ENCODE measurements at regions not wholly inside any gene's neighbourhood (a gene's known extent, or its start where the extent isn't known, plus 50 kb on each side); places are given as distances from the start of the nearest gene placed in this dataset.

- TF ChIP-seq CTCF (IDR thresholded peaks at IDR 0.05) (no peak), POLR2A (IDR thresholded peaks at IDR 0.05) (no peak)
- Histone ChIP-seq H3K9me3 (no peaks in the 10 kb centered on the region), H3K27me3 (no peaks in the 10 kb centered on the region), H3K4me3 (no peak overlapping the region), H3K36me3 (no peaks in the 10 kb centered on the region), H3K4me1 (no peaks in the 10 kb centered on the region), H3K27ac (no peak overlapping the region)
- intact Hi-C loops (cut with DNase I; ENCODE audit: low total_unique reads), result no loop called here
- no peak for DNase-seq
These were observed 58.3 kb upstream of the PNPT1 start for GRCh38 chr2:55751966-55752365.

- Histone ChIP-seq H3K36me3 (no peaks in the 10 kb centered on the region), H3K27me3 (no peaks in the 10 kb centered on the region), H3K9me3 (no peaks in the 10 kb centered on the region), H3K4me3 (no peak overlapping the region), H3K4me1 (no peaks in the 10 kb centered on the region), H3K27ac (no peak overlapping the region)
- no peak for TF ChIP-seq POLR2A (IDR thresholded peaks at IDR 0.05)
- no peak for TF ChIP-seq CTCF (IDR thresholded peaks at IDR 0.05)
- intact Hi-C loops (cut with DNase I; ENCODE audit: low total_unique reads), result no loop called here
- DNase-seq, result no peak
These were observed 49.9 kb upstream of the PNPT1 start for GRCh38 chr2:55743583-55743982.

Data from uterus (tissue), 3 donors.